ENCODE measurements at regions not wholly inside any gene's neighbourhood (a gene's known extent, or its start where the extent isn't known, plus 50 kb on each side); places are given as distances from the start of the nearest gene placed in this dataset.
"Not testable (repeated sequence)": the region's sequence is repeated elsewhere in the genome, so short reads cannot be mapped to it uniquely, and the experiment has no call there.

GRCh38 chr10:64091897-64092296 lies 570.7 kb downstream of the REEP3 start:
- no peak for DNase-seq

GRCh38 chr10:64093304-64093703 lies 572.1 kb downstream of the REEP3 start:
- no peak for DNase-seq

GRCh38 chr10:64093946-64094535 lies 572.8 kb downstream of the REEP3 start:
- no peak for DNase-seq

GRCh38 chr10:64096941-64097340 lies 575.7 kb downstream of the REEP3 start:
- DNase-seq, result no peak

- no peak for DNase-seq
Measured at GRCh38 chr10:64097391-64098122, 576.4 kb downstream of the REEP3 start.

GRCh38 chr10:64098994-64099393 lies 577.8 kb downstream of the REEP3 start:
- DNase-seq, result no peak

- no peak for DNase-seq
Measured at GRCh38 chr10:64101606-64102263, 580.5 kb downstream of the REEP3 start.

GRCh38 chr10:64102264-64102633 lies 581.0 kb downstream of the REEP3 start:
- no peak for DNase-seq

- DNase-seq, result no peak
Measured at GRCh38 chr10:64102916-64103315, 581.7 kb downstream of the REEP3 start.

- DNase-seq, result no peak
Measured at GRCh38 chr10:64103750-64104470, 582.7 kb downstream of the REEP3 start.

- no peak for DNase-seq
Measured at GRCh38 chr10:64109926-64110495, 588.8 kb downstream of the REEP3 start.

GRCh38 chr10:64112701-64113355 lies 591.6 kb downstream of the REEP3 start:
- DNase-seq, result no peak

GRCh38 chr10:64113375-64113774 lies 592.2 kb downstream of the REEP3 start:
- DNase-seq, result no peak

- no peak for DNase-seq
Measured at GRCh38 chr10:64113792-64114191, 592.6 kb downstream of the REEP3 start.

- DNase-seq, result no peak
Measured at GRCh38 chr10:64115471-64115870, 594.3 kb downstream of the REEP3 start.

GRCh38 chr10:64115908-64116643 lies 594.9 kb downstream of the REEP3 start:
- no peak for DNase-seq

- no peak for DNase-seq
Measured at GRCh38 chr10:64116707-64117106, 595.5 kb downstream of the REEP3 start.

GRCh38 chr10:64118736-64119135 lies 597.5 kb downstream of the REEP3 start:
- no peak for DNase-seq

- not testable (repeated sequence) for DNase-seq
Measured at GRCh38 chr10:64120301-64120980, 599.2 kb downstream of the REEP3 start.

- no peak for DNase-seq
Measured at GRCh38 chr10:64130152-64130551, 609.0 kb downstream of the REEP3 start.

- no peak for DNase-seq
Measured at GRCh38 chr10:64134676-64135075, 613.5 kb downstream of the REEP3 start.
